ELF-1 (cell line): ENCODE measurements at regions not wholly inside any gene's neighbourhood (a gene's known extent, or its start where the extent isn't known, plus 50 kb on each side); places are given as distances from the start of the nearest gene placed in this dataset.
"Not testable (repeated sequence)": the region's sequence is repeated elsewhere in the genome, so short reads cannot be mapped to it uniquely, and the experiment has no call there.

ENCODE experiments used
- DNase-seq: peaks from one replicate; pipeline ENCODE4 v3.0.0-alpha.2; 2016; ENCODE audit warnings: low read depth, low spot score

DNA sequence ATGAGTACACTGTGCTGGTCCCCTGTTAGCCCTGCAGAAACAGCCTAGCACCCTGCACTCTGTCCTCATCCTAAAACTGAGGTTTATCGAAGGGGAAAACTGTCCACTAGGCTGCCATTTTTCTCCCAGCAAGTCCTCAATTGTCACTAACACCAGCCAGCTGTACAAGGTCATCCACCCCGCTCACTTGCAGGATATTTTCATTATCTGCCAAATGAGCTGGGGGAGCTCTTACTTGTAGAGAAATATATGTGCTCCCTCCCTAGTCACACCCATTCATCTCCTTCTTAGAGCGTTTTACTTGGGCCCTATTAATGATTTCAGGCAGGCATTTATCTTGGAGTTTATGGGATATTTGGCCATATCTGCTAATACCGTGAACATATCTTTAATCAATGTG lies 413.5 kb upstream of the NFE2L3 start:
- DNase-seq, result no peak

DNA sequence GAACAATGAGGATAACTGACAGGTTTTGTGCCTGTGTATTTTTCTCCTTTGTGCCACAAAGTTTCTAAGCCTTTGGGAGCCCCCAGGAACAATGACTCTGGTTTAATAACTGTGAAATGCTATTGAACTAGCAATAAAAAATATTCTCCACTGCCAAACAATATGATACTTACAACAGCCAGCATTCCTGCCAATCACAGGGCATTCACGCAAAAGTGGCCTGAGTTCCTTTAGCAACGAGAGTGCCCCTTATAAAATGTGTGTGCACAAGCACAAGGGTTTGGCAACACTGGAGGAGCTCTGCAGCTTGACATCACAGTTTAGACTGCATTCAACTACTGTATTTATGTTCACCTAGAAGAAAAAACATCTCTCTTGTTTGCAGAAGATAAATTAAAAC lies 412.9 kb upstream of the NFE2L3 start:
- DNase-seq, result no peak

DNA sequence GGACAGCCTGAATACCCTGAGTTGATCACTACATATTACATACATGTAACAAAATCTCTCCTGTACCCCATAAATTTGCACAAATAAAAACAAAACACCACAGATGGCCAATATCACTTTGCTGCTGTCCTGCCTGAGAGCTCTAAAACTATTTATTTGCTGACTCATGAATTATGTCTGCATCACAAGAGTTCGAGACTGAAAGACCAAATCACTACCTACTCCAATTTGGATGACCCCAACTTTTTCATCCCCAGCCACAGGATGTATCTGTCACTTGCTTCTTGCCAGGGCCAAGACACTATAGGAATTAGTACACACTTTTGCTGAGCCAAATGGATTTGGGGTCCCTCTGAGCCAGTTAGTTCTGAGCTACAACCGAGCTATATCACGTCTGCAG lies 409.7 kb upstream of the NFE2L3 start:
- no peak for DNase-seq

DNA sequence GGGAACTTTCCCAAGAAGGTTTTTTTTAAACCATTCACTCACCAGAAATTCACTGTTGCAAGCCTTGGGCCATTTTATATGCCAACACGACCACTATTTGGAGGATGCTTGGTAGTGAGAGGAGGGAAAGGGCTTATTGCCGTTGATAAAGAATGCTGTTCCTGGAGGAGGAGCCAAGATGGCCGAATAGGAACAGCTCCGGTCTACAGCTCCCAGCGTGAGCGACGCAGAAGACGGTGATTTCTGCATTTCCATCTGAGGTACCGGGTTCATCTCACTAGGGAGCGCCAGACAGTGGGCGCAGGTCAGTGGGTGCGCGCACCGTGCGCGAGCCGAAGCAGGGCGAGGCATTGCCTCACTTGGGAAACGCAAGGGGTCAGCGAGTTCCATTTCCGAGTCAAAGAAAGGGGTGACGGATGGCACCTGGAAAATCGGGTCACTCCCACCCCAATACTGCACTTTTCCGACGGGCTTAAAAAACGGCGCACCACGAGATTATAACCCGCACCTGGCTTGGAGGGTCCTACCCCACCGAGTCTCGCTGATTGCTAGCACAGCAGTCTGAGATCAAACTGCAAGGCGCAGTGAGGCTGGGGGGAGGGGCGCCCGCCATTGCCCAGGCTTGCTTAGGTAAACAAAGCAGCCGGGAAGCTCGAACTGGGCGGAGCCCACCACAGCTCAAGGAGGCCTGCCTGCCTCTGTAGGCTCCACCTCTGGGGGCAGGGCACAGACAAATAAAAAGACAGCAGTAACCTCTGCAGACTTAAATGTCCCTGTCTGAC lies 408.1 kb upstream of the NFE2L3 start:
- DNase-seq, result not testable (repeated sequence)

DNA sequence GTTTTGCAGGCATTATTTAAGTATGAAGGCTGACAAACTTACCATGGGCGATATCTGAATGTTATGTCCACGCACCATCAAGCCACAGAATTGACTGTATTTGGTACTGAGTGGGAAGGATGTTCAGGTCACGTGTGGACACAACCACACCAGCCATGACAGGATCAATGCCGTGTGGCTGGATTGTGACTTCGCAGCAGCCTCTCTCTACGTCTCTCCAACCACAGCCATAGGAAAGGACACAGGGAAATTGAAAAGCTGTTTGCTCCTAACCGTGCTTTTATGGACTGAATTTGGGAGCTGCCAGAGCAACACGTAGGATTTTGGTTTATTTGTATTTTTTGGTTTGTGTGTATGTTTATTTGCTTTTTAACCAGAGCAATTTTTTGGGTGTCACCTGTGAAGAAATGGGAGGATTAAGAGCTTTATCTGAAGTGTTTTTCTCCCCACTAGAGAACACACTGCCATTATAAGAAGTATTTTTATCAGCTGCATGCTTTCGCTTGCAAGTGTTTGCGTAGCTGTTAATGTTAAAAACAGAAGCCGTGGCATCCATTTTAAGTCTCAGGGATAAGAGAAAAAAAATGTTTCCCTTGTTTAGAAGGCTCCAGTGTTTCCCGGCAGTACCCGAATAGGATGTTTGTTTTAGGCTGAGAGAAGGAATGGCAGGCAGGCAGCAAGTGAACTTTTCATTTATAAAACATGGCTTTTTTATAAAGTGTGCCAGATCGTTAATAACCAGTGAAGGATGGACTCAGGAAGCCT lies 401.1 kb upstream of the NFE2L3 start:
- no peak for DNase-seq

DNA sequence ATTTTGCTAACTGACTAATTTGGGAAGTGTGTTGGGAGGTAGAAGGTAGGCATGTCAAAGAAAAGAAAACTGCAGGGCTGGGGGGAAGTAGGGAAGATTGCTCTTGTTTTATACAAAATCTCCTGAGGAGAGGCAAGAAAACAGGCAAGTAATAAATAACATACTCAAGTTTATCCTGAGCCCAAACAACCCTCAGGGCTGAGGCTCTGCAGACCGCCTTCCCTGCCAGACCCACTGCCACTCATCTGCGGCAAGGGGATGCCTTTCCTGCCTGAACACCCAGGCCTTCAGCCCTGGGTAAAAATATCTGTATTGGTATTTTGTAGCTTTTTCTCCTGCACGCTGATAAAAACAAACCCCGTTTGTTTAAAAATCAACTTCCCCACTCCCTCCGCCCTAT lies 399.8 kb upstream of the NFE2L3 start:
- DNase-seq, result peak; percentile 68

DNA sequence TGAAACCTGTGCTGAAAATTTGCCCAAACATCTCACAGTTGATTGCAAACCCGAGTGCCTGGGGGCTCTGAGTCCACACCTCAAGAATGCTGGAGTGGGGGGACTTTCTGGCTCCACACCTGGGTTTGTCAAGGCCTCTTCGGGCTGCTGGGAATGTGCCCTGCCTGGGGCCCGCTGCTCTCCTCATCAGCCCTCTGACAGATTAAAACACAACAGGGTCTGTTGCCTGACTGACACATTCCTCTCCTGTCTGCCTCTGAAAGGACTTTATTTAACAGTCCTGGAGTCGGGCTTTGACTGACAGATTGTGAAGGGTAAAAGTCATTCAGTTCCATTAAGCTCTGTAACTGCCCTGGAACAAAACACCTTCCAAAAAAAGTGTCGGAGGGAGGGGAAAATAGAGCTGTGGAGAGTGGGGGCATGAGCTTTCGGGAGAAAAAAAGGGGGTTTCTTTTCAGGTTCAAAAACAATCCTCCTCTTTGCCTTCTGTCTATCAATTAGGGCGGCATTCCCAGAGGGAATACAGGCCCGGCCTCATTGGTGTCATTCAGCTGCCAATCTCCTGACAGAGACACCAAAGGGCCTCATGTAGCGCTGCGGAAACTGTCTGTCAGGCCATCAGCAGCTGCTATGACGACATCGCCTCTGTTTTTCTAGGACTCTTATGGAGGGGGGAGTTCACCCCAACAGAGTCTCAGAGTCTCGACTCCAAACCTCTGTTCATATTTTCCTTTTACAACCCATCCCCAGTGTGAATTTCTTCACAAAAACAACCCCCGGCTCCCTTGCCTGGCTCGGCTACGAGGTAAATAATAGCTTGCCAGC lies 398.8 kb upstream of the NFE2L3 start:
- peak; percentile 94 for DNase-seq

DNA sequence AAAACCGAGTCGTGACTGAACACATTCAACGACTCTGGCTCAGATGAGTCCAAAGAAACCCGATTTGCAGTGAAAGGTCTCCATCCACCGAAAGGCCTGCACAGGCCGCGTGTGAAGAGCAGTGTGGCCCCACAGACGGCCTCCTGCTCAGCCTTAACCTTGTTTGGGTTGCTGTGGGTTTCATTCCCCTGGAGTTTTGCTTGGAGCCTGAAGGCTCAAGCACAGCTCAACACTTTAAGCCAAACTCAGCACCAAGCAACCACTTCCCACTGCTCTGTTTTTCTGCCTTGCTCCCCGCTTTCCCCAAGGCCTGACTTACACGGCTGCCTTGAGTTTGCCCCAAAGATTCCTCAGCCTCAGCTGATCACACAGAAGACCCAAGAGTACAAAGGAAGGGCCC lies 398.2 kb upstream of the NFE2L3 start:
- no peak for DNase-seq

DNA sequence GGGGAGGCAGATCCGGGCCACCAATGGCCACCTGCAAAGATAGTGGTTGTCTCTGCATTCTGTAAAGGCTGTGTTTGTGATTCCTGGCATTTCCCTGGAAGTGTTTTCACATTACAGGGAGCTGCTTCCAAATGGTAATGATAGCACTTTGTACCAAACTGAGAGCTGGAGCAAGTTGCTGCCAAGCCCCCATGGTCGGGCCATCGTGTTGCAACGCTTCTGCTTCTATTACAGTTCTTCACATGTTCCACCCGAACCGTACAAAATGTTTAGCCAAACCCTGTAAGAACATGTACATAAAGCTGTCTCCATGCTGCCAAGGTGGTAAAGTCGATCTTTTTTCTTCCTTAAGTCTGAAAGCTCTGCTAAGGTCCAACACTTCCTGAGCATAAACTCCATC lies 397.7 kb upstream of the NFE2L3 start:
- no peak for DNase-seq

DNA sequence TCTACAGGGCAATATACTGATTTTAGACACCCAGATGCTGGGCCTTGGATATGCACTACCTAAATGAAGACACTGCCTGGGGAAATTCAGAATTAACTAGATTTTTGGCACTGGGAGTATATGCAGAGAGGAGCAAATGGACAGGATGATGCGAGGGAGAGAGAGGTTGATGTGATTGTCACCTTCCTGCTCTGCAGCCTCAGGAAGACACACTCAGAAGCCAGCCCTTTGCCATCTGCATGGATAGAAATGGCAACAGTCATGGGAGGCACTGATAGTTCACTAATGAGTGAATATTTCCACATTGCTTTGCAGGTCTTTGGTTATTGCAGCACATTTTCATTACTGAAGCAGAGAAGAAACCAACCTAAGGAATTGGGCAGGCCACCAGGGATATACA lies 397.2 kb upstream of the NFE2L3 start:
- no peak for DNase-seq

DNA sequence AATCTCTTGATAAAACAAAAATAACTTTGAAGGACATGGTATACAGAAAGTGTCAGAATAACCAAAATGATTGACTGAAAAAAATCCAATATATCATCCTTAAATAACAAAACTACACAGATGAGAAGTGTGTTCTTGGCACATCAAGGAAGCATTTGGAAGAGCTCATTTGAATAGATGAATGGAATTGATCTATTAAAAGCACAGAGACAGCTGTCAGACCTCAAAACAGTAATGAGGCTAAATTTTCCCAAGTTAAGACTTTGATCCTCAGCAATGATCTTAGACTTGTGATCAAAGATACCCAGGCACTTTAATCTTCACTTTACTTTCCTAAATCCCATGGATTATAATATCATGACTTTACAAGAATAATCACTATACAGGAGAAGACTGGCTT lies 395.4 kb upstream of the NFE2L3 start:
- DNase-seq, result no peak

DNA sequence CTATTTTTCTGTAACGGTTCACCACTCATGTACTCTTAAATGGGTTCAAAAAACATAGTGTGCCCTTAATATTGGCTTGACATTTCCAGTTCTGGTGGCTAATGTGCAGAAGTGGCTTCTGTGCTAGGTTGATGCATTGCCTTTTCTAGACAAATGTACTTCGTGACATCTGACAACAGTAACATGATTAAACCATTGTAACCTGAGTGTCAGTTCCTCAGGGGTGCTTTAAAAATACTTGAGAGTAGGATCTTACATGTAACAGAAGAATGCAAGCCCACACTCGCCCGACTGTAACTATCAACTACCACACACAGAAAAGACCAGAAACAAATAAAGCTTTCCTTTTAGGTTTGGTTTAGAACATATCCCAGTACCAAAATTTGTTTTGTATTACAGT lies 393.4 kb upstream of the NFE2L3 start:
- no peak for DNase-seq

DNA sequence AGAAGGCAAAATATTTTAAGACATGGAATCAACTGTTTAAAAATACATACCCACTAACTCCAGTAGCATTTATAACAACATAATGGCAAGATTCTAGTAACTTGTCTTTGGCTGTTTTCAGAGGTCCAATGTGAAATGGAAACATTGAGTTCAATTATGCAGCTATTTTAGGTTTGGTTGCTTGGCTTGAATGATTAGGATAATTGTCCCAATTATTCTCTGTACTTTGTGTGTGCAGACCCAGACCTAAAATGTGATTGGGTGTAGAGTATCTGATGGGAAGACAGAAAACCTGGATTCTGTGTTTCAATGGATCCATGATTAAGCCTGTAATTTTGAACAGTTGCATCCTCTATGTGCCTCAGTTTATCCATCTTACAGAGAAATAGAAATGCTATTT lies 392.7 kb upstream of the NFE2L3 start:
- DNase-seq, result no peak

DNA sequence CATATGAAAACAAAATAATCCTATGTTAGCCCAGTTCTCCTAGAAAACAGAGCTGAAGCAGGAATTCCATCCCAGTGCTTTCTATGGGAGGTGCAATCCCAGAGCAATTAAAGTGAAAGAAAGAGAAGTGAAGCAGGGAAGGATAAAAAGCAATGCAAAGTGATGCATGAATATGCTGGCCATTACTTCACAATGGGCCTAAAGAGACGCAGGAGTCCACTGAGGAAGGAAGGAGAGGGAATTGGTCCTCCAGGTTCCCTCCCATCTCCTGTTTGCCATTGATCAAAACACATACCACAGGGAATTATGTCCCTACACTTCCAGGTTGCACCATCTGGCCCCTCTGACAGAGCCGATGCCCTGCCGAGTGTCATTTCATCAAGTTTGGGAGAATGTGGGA lies 392.2 kb upstream of the NFE2L3 start:
- DNase-seq, result no peak

DNA sequence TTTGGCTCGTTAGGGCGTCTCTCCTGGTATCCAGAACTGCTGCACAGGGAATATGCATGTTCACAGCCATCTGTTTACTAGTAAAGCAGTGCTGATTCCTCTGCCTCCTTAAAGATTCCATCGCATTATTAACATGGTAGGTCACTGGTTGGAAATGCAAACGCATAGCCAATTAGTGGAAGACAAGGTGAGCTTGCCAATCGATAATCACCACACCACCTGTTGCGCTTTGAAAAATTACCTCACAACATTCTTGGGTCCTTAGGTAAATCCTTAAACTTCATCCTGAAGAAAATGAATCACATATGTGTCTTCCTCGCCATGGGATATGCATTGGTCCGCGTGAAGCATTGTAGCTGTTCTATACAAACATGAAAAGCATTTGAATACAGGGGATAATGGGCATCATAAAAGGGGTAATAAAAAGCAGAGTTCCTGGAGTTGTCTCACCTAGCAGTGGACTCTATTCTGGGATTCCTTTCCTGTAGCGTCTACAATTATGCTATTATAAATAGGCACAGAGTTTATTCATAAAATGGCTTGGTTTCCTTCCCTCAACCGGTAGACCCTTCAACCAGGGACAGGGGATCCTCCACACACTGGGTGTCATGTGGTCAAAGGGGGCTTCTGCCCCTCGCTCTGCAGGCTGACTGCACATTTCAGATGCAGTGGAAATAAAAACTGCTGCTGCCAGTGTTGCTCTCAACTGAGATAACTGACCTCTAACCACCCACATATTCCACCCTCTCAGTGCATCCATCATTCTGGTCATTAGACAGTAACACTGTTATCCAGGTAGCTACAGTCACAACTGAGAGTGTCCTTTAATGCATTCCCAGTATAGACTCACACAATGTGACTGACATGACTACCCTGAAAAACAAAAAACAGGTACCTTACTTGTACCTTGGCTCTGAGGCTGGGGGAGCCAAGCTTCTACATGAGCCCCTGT lies 389.2 kb upstream of the NFE2L3 start:
- no peak for DNase-seq

DNA sequence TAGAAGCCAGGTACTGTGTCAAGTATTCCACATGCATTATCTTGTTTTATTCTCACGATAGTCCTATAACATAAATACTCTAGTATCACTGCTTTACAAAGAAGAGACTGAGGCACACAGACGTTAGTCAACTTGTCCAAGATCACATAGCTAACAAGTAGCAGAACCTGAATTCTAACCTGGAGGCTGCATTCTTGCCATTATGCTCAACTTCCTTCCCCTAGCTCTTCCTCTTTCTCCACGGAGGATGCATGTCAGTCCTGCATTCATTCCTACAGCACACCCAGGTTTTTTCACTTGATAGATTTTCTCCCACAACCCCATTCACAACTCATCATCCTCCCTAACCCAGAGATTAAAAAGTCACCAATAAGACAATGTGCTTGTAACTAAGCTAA lies 388.5 kb upstream of the NFE2L3 start:
- no peak for DNase-seq

DNA sequence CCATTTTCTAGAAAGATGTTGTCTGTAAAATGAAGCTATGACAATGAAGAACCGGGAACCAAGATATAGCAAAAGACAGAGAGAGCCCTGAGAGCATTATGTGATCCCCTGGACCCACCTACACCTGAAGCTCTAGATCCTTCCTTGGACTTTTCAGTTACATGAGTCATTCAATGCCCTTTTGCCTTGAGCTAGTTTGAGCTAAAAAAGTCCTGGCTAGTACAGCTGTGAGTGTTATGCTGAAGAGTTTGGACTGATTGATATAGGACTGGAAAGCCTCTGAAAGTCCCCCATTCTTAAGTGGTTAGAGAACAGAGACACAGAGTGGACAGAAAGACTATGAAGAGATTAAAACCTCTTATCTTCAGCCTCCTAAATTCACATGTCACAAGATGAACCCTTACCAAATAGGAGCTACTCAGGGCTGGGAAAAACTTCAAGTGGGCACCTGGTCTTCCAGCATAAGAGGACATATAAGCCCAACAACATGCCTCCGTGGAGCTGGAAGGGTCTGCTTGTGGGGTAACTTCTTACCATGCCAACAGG lies 386.8 kb upstream of the NFE2L3 start:
- no peak for DNase-seq

DNA sequence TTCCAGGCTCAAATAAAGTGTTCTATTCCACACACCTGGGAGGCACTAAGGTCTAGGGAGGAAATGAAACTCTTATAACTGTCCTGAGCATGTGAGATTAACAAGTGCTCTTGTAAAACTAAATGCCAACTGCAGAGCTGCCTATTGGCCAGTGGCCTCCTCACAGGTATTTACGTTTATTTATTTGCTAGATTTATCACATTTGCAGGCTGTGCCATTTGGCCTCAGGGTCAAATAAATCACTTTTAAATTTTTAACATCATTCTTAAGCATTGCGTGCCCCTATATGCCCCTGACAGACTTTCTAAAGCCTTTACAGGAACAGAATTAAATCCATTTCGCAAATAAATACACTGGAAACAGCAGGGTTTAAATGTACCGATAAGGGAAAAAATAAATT lies 381.8 kb upstream of the NFE2L3 start:
- no peak for DNase-seq

DNA sequence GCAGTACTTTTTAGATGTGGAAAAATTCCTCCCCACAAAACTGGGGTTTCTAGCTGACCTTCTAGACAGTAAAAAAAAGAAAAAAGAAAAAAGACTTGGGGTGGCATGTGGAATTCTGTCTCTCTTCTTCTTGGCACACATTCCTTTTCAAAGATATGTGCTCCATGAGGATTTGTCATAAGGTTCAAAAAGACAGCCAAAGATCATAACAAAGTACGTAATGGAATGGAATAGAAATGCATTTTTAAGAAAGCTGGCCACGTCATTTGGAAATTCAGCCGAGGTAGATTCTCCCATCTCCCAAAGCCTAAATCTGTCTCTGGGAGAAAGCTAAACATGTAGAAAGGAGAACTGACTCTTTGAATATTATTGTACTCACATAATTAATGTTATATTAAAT lies 381.3 kb upstream of the NFE2L3 start:
- no peak for DNase-seq

DNA sequence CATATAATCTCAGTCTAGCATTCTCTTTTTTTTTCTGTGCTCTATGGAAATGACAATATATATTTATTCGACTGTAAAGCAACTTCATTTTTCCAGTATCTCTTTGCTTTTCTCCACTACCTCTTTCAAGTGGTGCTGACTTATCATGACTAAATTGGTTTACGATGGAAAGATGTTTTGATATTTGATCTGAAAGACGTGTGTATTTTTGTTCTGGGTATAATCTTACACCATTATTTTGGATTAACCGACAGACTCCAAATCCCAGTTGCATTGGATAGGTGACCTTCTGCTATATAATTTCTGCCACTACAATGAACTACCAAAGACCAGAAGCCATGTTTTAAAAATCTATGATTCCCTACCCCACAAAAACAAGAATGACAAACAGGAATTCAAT lies 380.5 kb upstream of the NFE2L3 start:
- DNase-seq, result no peak

DNA sequence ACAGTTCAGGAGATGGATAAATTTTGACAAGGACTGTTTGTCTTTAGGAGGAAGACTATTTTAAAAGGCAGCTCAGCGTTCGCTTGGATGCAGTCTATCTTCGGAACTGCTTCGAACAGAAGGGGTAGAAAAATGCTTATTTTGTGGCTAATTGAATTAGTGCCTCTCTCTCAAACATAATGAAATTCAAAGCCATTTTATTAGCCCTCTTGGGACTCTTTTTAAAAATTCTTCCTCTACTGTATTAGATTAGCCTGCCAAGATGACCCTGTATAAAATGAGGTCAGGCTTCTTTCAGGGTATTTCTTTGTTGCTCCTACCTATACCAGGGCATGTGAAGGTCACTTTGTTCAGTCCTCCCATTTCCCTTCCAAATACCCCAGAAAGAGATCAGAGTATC lies 379.2 kb upstream of the NFE2L3 start:
- DNase-seq, result no peak
